Astrocyte (in vitro differentiated cells and primary cell): ENCODE measurements at regions not wholly inside any gene's neighbourhood (a gene's known extent, or its start where the extent isn't known, plus 50 kb on each side); places are given as distances from the start of the nearest gene placed in this dataset.

Experiments used
- DNase-seq: peaks from one replicate; pipeline ENCODE4 v3.0.0-alpha.2; 2010; ENCODE audit warnings: low read depth
- FAIRE-seq: peaks from 2 replicates; lab custom pipeline; 2011; peaks lifted over from hg19 to GRCh38; lab: Jason Lieb, UNC
- H2AFZ ChIP-seq: 2 replicates; pipeline ENCODE4 v1.6.0; 2012; ENCODE audit warnings: low read depth, low read length, inconsistent platforms
- H3K27ac ChIP-seq: 2 replicates; pipeline ENCODE4 v1.5.1; 2011; ENCODE audit warnings: low read depth, low read length, inconsistent platforms
- H3K27me3 ChIP-seq: 2 replicates; pipeline ENCODE4 v1.6.0; 2011; ENCODE audit warnings: low read length, inconsistent platforms; ENCODE audit not compliant: insufficient read depth
- H3K36me3 ChIP-seq: 2 replicates; pipeline ENCODE4 v1.5.1; 2011; ENCODE audit warnings: low read length, inconsistent platforms; ENCODE audit not compliant: insufficient read depth
- H3K4me1 ChIP-seq: 2 replicates; pipeline ENCODE4 v1.5.1; 2011; ENCODE audit warnings: low read length, inconsistent platforms; ENCODE audit not compliant: insufficient read depth
- H3K4me2 ChIP-seq: 2 replicates; pipeline ENCODE4 v1.6.0; 2012; ENCODE audit warnings: low read length, inconsistent platforms
- H3K4me3 ChIP-seq: 2 replicates; pipeline ENCODE4 v1.5.1; 2011; ENCODE audit warnings: low read depth, mild to moderate bottlenecking, low read length, inconsistent platforms; ENCODE audit not compliant: insufficient read depth
- H3K79me2 ChIP-seq: 2 replicates; pipeline ENCODE4 v1.6.0; 2012; ENCODE audit warnings: mild to moderate bottlenecking, low read length, inconsistent platforms; ENCODE audit not compliant: insufficient read depth
- H3K9ac ChIP-seq: 2 replicates; pipeline ENCODE4 v1.6.0; 2012; ENCODE audit warnings: mild to moderate bottlenecking, low read length, inconsistent platforms
- H3K9me3 ChIP-seq: 2 replicates; pipeline ENCODE4 v1.5.1; 2012; ENCODE audit warnings: low read depth, mild to moderate bottlenecking, low read length, inconsistent platforms; ENCODE audit not compliant: insufficient read depth
- H4K20me1 ChIP-seq: 2 replicates; pipeline ENCODE4 v1.6.0; 2012; ENCODE audit warnings: low read length, inconsistent platforms; ENCODE audit not compliant: insufficient read depth
- H3K27ac Mint-ChIP-seq: one replicate; pipeline ENCODE4 v1.8.0; 2021; ENCODE audit warnings: mild to moderate bottlenecking, mixed read lengths; ENCODE audit not compliant: unreplicated experiment
- H3K27me3 Mint-ChIP-seq: one replicate; pipeline ENCODE4 v1.8.0; 2021; ENCODE audit warnings: low read depth, mixed read lengths; ENCODE audit not compliant: unreplicated experiment
- H3K36me3 Mint-ChIP-seq: one replicate; pipeline ENCODE4 v1.8.0; 2021; ENCODE audit warnings: low read depth, mixed read lengths; ENCODE audit not compliant: unreplicated experiment
- H3K4me1 Mint-ChIP-seq: one replicate; pipeline ENCODE4 v1.8.0; 2021; ENCODE audit warnings: low read depth, mixed read lengths; ENCODE audit not compliant: unreplicated experiment
- H3K4me3 Mint-ChIP-seq: one replicate; pipeline ENCODE4 v1.8.0; 2021; ENCODE audit warnings: mild to moderate bottlenecking, moderate library complexity, mixed read lengths; ENCODE audit not compliant: unreplicated experiment
- H3K9me3 Mint-ChIP-seq: one replicate; pipeline ENCODE4 v1.8.0; 2021; ENCODE audit warnings: mild to moderate bottlenecking, mixed read lengths; ENCODE audit not compliant: unreplicated experiment
- EZH2 ChIP-seq: IDR thresholded peaks from 2 replicates; pipeline ENCODE4 v1.6.1; 2012; ENCODE audit warnings: mild to moderate bottlenecking, low read length, inconsistent platforms; ENCODE audit not compliant: insufficient read depth
- TF ChIP-seq, protein P1 (sequence below): IDR thresholded peaks from 2 replicates; pipeline ENCODE4 v1.5.1; 2011; ENCODE audit warnings: low read depth, mild to moderate bottlenecking, inconsistent platforms, low read length, moderate library complexity; ENCODE audit not compliant: insufficient read depth

DNA sequence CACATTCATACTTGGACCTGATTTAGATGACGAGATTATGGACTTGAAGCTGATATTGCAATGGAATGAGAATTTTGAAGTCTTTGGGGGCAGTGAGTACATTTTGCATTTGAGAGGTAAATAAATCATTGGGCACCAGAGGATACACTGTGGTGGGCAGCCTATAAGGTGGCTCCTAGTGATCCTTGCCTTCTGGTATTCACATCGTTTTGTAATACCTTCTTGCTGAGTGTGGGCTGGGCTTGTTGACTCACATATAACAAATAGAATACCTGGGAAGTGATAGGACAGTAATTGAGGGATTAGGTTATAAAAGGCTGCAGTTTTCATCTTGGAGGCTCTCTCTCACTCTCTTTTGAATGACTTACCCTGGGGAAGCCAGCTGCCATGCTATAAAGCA lies 605.5 kb upstream of the KCNMB2 start:
- Histone ChIP-seq H3K4me3 (no peak overlapping the region), H3K9me3 (no peaks in the 10 kb centered on the region), H3K79me2 (no peaks in the 10 kb centered on the region), H3K36me3 (no peaks in the 10 kb centered on the region), H3K9ac (no peak overlapping the region), H3K27ac (no peak overlapping the region), H4K20me1 (no peaks in the 10 kb centered on the region), H3K4me1 (peaks cover 28% of the 10 kb centered on the region), H3K27me3 (no peaks in the 10 kb centered on the region), H2AFZ (no peak overlapping the region), H3K4me2 (no peak overlapping the region)
- Mint-ChIP-seq H3K4me1 (peaks cover 32% of the 10 kb centered on the region), H3K36me3 (no peaks in the 10 kb centered on the region), H3K9me3 (no peaks in the 10 kb centered on the region), H3K27ac (no peak overlapping the region), H3K27me3 (no peaks in the 10 kb centered on the region), H3K4me3 (no peak overlapping the region)
- no peak for TF ChIP-seq EZH2
- TF ChIP-seq, protein P1, sequence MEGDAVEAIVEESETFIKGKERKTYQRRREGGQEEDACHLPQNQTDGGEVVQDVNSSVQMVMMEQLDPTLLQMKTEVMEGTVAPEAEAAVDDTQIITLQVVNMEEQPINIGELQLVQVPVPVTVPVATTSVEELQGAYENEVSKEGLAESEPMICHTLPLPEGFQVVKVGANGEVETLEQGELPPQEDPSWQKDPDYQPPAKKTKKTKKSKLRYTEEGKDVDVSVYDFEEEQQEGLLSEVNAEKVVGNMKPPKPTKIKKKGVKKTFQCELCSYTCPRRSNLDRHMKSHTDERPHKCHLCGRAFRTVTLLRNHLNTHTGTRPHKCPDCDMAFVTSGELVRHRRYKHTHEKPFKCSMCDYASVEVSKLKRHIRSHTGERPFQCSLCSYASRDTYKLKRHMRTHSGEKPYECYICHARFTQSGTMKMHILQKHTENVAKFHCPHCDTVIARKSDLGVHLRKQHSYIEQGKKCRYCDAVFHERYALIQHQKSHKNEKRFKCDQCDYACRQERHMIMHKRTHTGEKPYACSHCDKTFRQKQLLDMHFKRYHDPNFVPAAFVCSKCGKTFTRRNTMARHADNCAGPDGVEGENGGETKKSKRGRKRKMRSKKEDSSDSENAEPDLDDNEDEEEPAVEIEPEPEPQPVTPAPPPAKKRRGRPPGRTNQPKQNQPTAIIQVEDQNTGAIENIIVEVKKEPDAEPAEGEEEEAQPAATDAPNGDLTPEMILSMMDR, result no peak
- DNase-seq (peak; percentile 31), FAIRE-seq (no peak)

- H3K36me3 Mint-ChIP-seq, result no peaks in the 10 kb centered on the region
- no peaks in the 10 kb centered on the region for H3K79me2 ChIP-seq
- H3K9me3 ChIP-seq, result no peaks in the 10 kb centered on the region
- no peak overlapping the region for H3K4me3 ChIP-seq
- FAIRE-seq (no peak), DNase-seq (no peak)
- no peaks in the 10 kb centered on the region for H4K20me1 ChIP-seq
- no peaks in the 10 kb centered on the region for H3K27me3 Mint-ChIP-seq
- H3K36me3 ChIP-seq, result no peaks in the 10 kb centered on the region
- H3K4me2 ChIP-seq, result no peak overlapping the region
- H3K9ac ChIP-seq, result no peak overlapping the region
- H3K27ac Mint-ChIP-seq, result no peak overlapping the region
- H3K4me1 ChIP-seq, result peaks cover 28% of the 10 kb centered on the region
- H2AFZ ChIP-seq, result no peak overlapping the region
- no peaks in the 10 kb centered on the region for H3K27me3 ChIP-seq
- H3K9me3 Mint-ChIP-seq, result no peaks in the 10 kb centered on the region
- peaks cover 32% of the 10 kb centered on the region for H3K4me1 Mint-ChIP-seq
- TF ChIP-seq EZH2, result no peak
- TF ChIP-seq, protein P1, result no peak
- H3K4me3 Mint-ChIP-seq, result no peak overlapping the region
- H3K27ac ChIP-seq, result no peak overlapping the region
These were observed 604.9 kb upstream of the KCNMB2 start for GRCh38 chr3:177931346-177931745.

- FAIRE-seq, result peak; percentile 63
- H3K4me1 Mint-ChIP-seq, result peaks cover 32% of the 10 kb centered on the region
- H3K27ac Mint-ChIP-seq, result no peak overlapping the region
These were observed 603.9 kb upstream of the KCNMB2 start for GRCh38 chr3:177932346-177932745.

More at GRCh38 chr3:177932346-177932745, 603.9 kb upstream of the KCNMB2 start:
- Mint-ChIP-seq H3K4me3 (no peak overlapping the region), H3K27me3 (no peaks in the 10 kb centered on the region), H3K36me3 (no peaks in the 10 kb centered on the region), H3K9me3 (no peaks in the 10 kb centered on the region)
- H3K27ac ChIP-seq, result no peak overlapping the region
- no peaks in the 10 kb centered on the region for H3K9me3 ChIP-seq
- H3K27me3 ChIP-seq, result no peaks in the 10 kb centered on the region
- no peak for DNase-seq
- no peaks in the 10 kb centered on the region for H4K20me1 ChIP-seq
- H2AFZ ChIP-seq, result no peak overlapping the region
- H3K4me3 ChIP-seq, result no peak overlapping the region
- H3K79me2 ChIP-seq, result no peaks in the 10 kb centered on the region
- no peak overlapping the region for H3K4me2 ChIP-seq
- H3K9ac ChIP-seq, result no peak overlapping the region
- no peaks in the 10 kb centered on the region for H3K36me3 ChIP-seq
- TF ChIP-seq, protein P1, result no peak
- TF ChIP-seq EZH2, result no peak
- H3K4me1 ChIP-seq, result peaks cover 28% of the 10 kb centered on the region
